ENCODE measurements at regions not wholly inside any gene's neighbourhood (a gene's known extent, or its start where the extent isn't known, plus 50 kb on each side); places are given as distances from the start of the nearest gene placed in this dataset.

DNA sequence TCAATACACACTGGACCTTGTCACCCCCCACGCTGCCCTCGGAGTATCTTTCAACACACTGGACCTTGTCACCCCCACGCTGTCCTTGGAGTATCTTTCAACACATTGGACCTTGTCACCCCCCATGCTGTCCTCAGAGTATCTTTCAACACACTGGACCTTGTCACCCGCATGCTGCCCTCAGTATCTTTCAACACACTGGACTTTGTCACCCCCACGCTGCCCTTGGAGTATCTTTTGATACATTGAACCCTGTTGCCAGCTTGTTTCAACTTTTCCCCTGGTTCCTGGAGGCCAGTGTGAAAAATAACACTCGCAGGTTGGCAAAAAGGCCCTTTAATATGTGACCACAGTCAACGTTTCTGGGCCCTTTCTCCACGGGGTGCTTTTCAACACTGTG, 247.8 kb downstream of the TEX29 start:
- Histone ChIP-seq H3K23me2 (ENCODE audit: insufficient read length, low read depth, low read length, poor library complexity, severe bottlenecking) (no peaks in the 10 kb centered on the region), H3K9ac (ENCODE audit: extremely low read depth, insufficient read length, low read length) (no peak overlapping the region), H3K79me2 (ENCODE audit: insufficient read depth, low read length) (no peaks in the 10 kb centered on the region), H3K4ac (ENCODE audit: low read depth, low read length) (no peak overlapping the region), H2AK5ac (ENCODE audit: insufficient read length, low read length) (no peak overlapping the region), H2BK15ac (ENCODE audit: low read depth, low read length) (no peak overlapping the region), H4K8ac (replicated peaks; ENCODE audit: insufficient read length, low read depth, low read length) (no peak overlapping the region), H3K14ac (ENCODE audit: insufficient read depth, low read length) (no peak overlapping the region), H3K79me1 (ENCODE audit: insufficient read depth, low read depth, low read length, poor library complexity, severe bottlenecking) (no peaks in the 10 kb centered on the region), H3K23ac (ENCODE audit: insufficient read length, low read depth, low read length) (no peak overlapping the region), H3K9me3 (ENCODE audit: control insufficient read depth, low read depth, low read length) (peaks cover under 1% of the 10 kb centered on the region), H3K27ac (ENCODE audit: insufficient read length, low read depth, low read length) (no peak overlapping the region), H3K4me1 (ENCODE audit: insufficient read depth, low read length) (no peaks in the 10 kb centered on the region), H3K56ac (ENCODE audit: insufficient read length, low read depth, low read length) (no peak overlapping the region), H3K27me3 (ENCODE audit: insufficient read depth, low read length) (no peaks in the 10 kb centered on the region), H3K18ac (ENCODE audit: insufficient read length, low read depth, low read length) (no peak overlapping the region), H3T11ph (ENCODE audit: low read length) (no peak overlapping the region), H4K5ac (ENCODE audit: insufficient read length, low read depth, low read length) (no peak overlapping the region), H2BK12ac (ENCODE audit: insufficient read length, low read depth, low read length) (no peak overlapping the region), H4K20me1 (ENCODE audit: control insufficient read depth, insufficient read depth, insufficient read length) (no peaks in the 10 kb centered on the region), H2BK20ac (ENCODE audit: low read depth, low read length, poor library complexity, severe bottlenecking) (no peak overlapping the region), H2BK120ac (ENCODE audit: low read depth, low read length, poor library complexity, severe bottlenecking) (no peak overlapping the region), H2AFZ (ENCODE audit: low read length) (no peak overlapping the region), H2BK5ac (ENCODE audit: insufficient read length, low read length) (no peak overlapping the region), H4K91ac (ENCODE audit: insufficient read length, low read depth, low read length) (no peak overlapping the region), H3K4me2 (ENCODE audit: insufficient read depth, insufficient read length, low read length) (no peak overlapping the region)
- H3K4me3 Mint-ChIP-seq: no peak overlapping the region
- WGBS (ENCODE audit: extremely low coverage, insufficient read length, low lambda C conversion rate): no CpG with 5 or more reads among the region's 8 CpGs
- peaks cover 21% of the 10 kb centered on the region for H3K27me3 Mint-ChIP-seq (ENCODE audit: low read depth)
- H3K27ac Mint-ChIP-seq: no peak overlapping the region
- TF ChIP-seq CTCF (conservative IDR thresholded peaks at IDR 0.05): no peak
- H3K4me1 Mint-ChIP-seq: peaks cover 3 to 4% of the 10 kb centered on the region in 2 experiments; a peak in 1 of 4 replicates
- peaks cover 6 to 12% (median 10%) of the 10 kb centered on the region in 3 experiments; a peak in 5 of 7 replicates for H3K36me3 Mint-ChIP-seq (ENCODE audit: insufficient read depth in 1 of 3, low read depth in 3 of 3)
- DNase-seq: no peak
- H3K9me3 Mint-ChIP-seq: peaks cover 19 to 25% of the 10 kb centered on the region in 2 experiments
